Middle frontal gyrus (tissue), 1 donor: ENCODE measurements at regions not wholly inside any gene's neighbourhood (a gene's known extent, or its start where the extent isn't known, plus 50 kb on each side); places are given as distances from the start of the nearest gene placed in this dataset.

Source experiments
- DNase-seq: peaks from one replicate; pipeline ENCODE4 v3.0.0-alpha.2; 2015; ENCODE audit warnings: low spot score; ENCODE audit errors: extremely low spot score

DNA sequence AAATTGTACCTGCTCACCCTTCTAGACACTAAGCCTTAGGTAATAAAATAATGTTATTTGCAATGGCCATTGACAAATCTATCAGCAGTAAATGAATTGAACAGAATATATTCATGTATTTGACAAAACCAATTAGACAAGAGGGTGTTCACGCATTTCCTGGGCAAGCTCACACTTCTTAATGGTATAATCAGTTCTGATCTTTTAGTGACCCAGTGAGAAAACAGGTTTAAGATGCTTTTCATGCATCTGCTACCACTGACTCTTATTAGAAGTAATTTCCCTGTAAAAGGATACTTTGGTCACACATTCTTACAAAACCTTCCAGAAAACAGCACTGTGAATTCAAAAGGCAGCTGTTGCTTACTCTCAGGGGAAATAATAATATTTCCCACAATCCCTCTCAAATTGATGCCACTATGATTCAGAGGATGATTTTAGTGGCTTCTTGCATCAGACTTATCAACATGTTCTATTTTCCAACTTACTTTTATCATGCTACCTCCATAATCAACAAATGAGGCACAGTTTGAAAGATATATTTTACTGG lies 313.9 kb upstream of the NWD2 start:
- no peak for DNase-seq

GRCh38 chr4:36944232-36944631 lies 300.3 kb upstream of the NWD2 start:
- DNase-seq, result peak; percentile 6

DNA sequence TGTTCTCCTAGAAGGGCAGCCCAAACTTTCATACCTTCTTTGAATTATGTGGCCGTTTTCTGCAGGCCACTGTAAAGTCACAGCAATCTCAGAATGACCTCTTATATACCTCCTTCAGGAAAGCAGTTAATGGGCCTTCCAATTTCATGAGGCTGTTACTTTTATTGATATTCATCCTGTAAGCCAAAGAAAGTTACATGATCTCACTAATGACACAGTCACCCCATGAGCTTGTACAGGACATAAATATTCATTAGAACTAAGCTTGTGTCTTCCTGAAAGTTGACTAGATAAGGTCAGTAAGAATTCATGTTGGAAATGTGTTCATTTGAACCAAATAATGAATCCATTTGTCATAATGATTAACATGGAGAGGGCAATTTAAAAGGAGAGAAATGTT lies 283.1 kb upstream of the NWD2 start:
- no peak for DNase-seq

- DNase-seq, result no peak
Observed at GRCh38 chr4:36966756-36967460, 277.6 kb upstream of the NWD2 start.

- DNase-seq, result no peak
Observed at GRCh38 chr4:36979533-36979932, 265.0 kb upstream of the NWD2 start.

GRCh38 chr4:36990128-36990872 lies 254.2 kb upstream of the NWD2 start:
- DNase-seq, result no peak

DNA sequence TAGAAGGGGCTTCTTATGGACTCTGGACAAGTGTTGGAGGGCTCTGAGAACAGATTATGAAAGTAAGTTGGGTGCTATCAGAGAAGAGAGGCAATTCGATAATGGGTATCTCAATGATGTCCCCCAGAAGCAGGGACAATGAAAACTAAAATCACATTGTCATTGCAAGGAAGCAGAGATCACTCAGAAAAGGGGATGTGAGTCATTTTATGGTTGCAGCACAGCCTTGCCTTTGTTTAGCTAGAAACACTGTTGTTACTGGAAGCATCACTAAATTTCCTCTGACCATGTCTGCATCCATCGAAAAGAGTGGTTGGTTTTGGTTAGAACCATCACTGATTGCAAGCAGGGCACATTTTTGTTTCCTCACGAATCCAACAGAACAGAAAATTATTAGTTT lies 246.8 kb upstream of the NWD2 start:
- no peak for DNase-seq

GRCh38 chr4:37000281-37000680 lies 244.3 kb upstream of the NWD2 start:
- DNase-seq, result no peak

DNA sequence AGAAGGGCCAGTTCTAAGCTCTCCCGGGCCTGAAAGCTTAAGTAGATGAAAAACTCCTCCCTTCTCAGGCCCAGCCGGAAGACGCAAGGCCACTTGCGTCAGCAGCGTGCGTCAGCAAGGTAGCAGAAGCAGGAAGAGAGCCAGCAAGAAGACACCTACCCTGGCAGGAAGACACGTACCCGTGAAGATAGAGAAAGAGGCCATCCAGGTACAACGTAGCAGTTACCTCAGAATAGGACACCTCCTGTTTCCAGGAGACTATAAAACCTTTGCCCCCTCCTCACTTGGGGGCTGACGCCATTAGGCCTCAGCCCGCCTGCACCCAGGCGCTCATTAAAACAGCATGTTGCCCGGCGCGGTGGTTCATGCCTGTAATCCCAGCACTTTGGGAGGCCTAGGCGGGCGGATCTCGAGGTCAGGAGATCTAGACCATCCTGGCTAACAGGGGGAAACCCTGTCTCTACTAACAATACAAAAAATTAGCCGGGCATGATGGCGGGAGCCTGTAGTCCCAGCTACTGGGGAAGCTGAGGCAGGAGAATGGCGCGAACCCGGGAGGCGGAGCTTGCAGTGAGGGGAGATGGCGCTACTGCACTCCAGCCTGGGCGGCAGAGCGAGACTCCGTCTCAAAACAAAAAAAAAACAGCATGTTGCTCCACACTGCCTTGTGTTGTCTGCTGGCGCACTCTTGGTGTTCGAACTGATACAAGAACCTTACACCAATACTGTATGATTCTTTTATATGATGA lies 242.7 kb upstream of the NWD2 start:
- no peak for DNase-seq

- no peak for DNase-seq
Observed at GRCh38 chr4:37002625-37003024, 241.9 kb upstream of the NWD2 start.

DNA sequence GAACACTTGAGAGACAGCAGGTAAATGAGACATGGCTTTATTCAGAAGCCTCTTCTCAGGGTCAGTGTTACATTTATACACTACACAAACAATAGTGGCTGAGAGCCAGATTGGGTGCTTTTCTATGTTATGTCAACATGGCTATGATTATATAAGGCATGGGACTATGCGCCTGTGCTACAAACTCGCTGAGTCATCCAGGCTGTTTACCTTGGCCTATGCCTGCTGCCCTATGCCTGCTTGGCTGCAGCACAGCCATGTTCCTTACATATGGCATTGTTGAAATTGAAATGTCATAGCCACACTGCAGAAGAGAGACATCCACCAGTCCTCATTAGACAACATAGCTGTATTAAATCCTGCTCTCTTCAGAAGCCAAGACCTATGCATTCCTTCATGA lies 236.3 kb upstream of the NWD2 start:
- no peak for DNase-seq

GRCh38 chr4:37014584-37014983 lies 230.0 kb upstream of the NWD2 start:
- DNase-seq, result no peak

- no peak for DNase-seq
Observed at GRCh38 chr4:37015391-37015790, 229.2 kb upstream of the NWD2 start.

DNA sequence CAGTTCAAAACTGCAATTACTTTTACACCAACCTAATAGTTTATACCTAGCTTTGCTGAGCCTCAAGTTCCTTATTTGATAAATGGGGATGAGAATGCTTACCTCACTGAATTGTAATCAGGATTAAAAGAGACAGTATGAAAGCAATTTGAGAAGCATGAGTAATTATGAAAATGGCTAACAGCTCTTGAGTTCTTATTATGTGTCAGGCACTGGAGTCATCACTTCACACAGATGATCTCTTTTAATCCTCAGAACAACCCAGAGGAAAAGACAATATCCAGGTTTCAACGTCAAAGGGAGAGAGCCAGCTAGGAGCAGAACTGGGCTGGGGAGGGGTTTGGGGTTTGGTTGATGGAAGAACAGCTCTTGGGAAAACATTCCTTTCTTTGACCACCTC lies 221.0 kb upstream of the NWD2 start:
- DNase-seq, result no peak

DNA sequence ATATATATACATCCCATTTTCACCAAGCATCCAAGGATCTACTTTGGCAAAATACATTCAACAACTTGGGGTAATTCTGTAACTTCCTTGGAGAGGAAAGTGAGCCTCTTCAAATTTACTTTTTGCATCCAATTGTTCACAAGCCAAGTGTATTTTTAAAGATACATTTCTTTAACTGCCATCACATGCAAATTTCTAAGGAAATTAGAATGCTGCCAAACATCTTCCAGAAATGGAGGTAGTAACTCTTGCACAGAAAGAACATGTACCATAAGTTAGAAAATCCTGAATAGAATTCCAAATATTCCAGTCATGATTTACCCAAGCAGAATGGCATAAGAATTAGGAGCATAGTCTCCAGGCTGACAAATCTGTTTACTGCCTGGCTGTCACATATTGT lies 220.5 kb upstream of the NWD2 start:
- DNase-seq, result peak; percentile 11

GRCh38 chr4:37040816-37041215 lies 203.7 kb upstream of the NWD2 start:
- DNase-seq, result no peak

GRCh38 chr4:37043342-37043741 lies 201.2 kb upstream of the NWD2 start:
- DNase-seq, result peak; percentile 18

- DNase-seq, result no peak
Observed at GRCh38 chr4:37051111-37051510, 193.4 kb upstream of the NWD2 start.

GRCh38 chr4:37051866-37052265 lies 192.7 kb upstream of the NWD2 start:
- no peak for DNase-seq

DNA sequence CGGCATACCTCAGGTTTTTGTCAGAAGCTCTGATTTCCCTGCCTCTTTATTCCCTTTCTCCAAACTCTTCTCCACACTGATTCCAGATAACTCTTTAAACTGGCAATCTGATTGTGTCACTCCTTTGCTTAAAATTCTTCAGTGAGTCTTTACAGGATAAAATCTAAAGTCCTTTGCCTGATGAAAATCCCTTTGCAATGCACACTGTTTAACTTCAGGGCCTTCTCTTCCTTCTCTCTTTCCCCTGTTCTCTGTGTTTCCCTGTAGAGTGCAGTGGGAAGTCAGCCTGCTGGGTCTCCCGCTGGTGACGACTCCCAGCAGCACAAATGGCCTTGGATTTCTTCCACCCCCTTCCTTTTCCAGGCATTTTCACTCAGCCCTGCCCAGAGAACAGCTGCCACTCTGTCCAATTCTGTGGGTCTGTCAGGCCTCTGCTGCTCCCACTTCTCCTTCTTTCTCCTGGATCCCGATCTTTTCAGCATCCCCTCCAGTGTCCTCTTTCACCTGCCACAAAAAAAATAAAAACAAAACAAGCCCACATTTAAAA lies 189.9 kb upstream of the NWD2 start:
- no peak for DNase-seq

- DNase-seq, result no peak
Observed at GRCh38 chr4:37058826-37059225, 185.7 kb upstream of the NWD2 start.

GRCh38 chr4:37066159-37066558 lies 178.4 kb upstream of the NWD2 start:
- no peak for DNase-seq
